Kidney (tissue), 13 donors: ENCODE measurements at regions not wholly inside any gene's neighbourhood (a gene's known extent, or its start where the extent isn't known, plus 50 kb on each side); places are given as distances from the start of the nearest gene placed in this dataset.

Experiments used
- DNase-seq, 5 donors: peaks; one replicate each; pipeline ENCODE4 v3.0.0-alpha.2; 2013 to 2020
- FAIRE-seq: peaks from 2 replicates; lab custom pipeline; 2012; peaks lifted over from hg19 to GRCh38; lab: Jason Lieb, UNC
- H3K27ac ChIP-seq, 2 donors: one replicate each; pipeline ENCODE4 v1.7.0; 2013; ENCODE audit warnings: low read depth in 2 of 2, low read length in 2 of 2, inconsistent platforms in 1 of 2
- H3K27me3 ChIP-seq: one replicate; pipeline ENCODE4 v1.7.1; 2013; ENCODE audit warnings: low read length, inconsistent platforms; ENCODE audit not compliant: control insufficient read depth, insufficient read depth
- H3K36me3 ChIP-seq, 3 donors: one replicate each; pipeline versions ENCODE4 v1.7.0 to v1.7.1; 2013; ENCODE audit warnings: low read length in 3 of 3, control low read depth in 1 of 3, inconsistent platforms in 1 of 3; ENCODE audit not compliant: insufficient read depth in 3 of 3, control insufficient read depth in 2 of 3
- H3K4me1 ChIP-seq, 3 donors: one replicate each; pipeline versions ENCODE4 v1.7.0 to v1.7.1; 2013; ENCODE audit warnings: low read length in 3 of 3, inconsistent platforms in 1 of 3, low read depth in 1 of 3; ENCODE audit not compliant: control insufficient read depth in 2 of 3, insufficient read depth in 2 of 3
- H3K4me3 ChIP-seq, 3 donors: one replicate each; pipeline versions ENCODE4 v1.7.0 to v1.8.1; 2013; ENCODE audit warnings: low read length in 3 of 3, control low read depth in 1 of 3, inconsistent platforms in 1 of 3
- H3K9ac ChIP-seq, 3 donors: one replicate each; pipeline versions ENCODE4 v1.7.0 to v1.7.1; 2013; ENCODE audit warnings: low read length in 3 of 3, control low read depth in 1 of 3, inconsistent platforms in 1 of 3
- H3K9me3 ChIP-seq, 3 donors: one replicate each; pipeline versions ENCODE4 v1.7.0 to v1.7.1; 2013; ENCODE audit warnings: low read length in 3 of 3, control low read depth in 1 of 3, inconsistent platforms in 1 of 3; ENCODE audit not compliant: control insufficient read depth in 2 of 3, insufficient read depth in 1 of 3
- CTCF ChIP-seq: IDR thresholded peaks from 3 replicates; pipeline ENCODE4 v1.5.1; 2012; ENCODE audit warnings: mild to moderate bottlenecking, moderate library complexity, borderline replicate concordance; ENCODE audit not compliant: insufficient read depth; ENCODE audit errors: extremely low read depth
- intact Hi-C: fragments of 100-400 bp; cut with DNase I; formaldehyde crosslinking; loops from one replicate; pipeline ENCODE4 v1.11.1; 2022
- donor health status: control.
- donor health status: control.
- donor health status: control.
- donor health status: control.
- donor health status: control.
- donor health status: DM: yes; HTN: yes; CAD: no.
- donor health status: Normal renal cell carcinoma (clear cell type).

- no peak overlapping the region for H3K9ac ChIP-seq
- H3K36me3 ChIP-seq: peaks cover 0 to 2% (median 0%) of the 10 kb centered on the region in 3 donors
- no peak overlapping the region for H3K4me3 ChIP-seq
- intact Hi-C loops: no loop called here
- FAIRE-seq (no peak), DNase-seq (no peak)
- peaks cover 0 to 8% (median 0%) of the 10 kb centered on the region in 3 donors for H3K4me1 ChIP-seq
- no peaks in the 10 kb centered on the region for H3K27me3 ChIP-seq
- H3K27ac ChIP-seq: no peak overlapping the region
- no peak for TF ChIP-seq CTCF
- H3K9me3 ChIP-seq: no peaks in the 10 kb centered on the region
Measured at GRCh38 chr6:34610819-34611477, 54.8 kb upstream of the SPDEF start.

- Histone ChIP-seq H3K36me3 (peaks cover 0 to 5% (median 0%) of the 10 kb centered on the region in 3 donors), H3K9ac (no peak overlapping the region)
- intact Hi-C loops: loop anchor here (10.0 kb wide), 1 partner anchor 414 kb away; no protein-coding TSS in a partner anchor
Measured at GRCh38 chr6:34608321-34609091, 52.4 kb upstream of the SPDEF start.

GRCh38 chr6:34606477-34607265 lies 50.5 kb upstream of the SPDEF start:
- H3K27ac ChIP-seq: no peak overlapping the region
- H3K4me3 ChIP-seq: no peak overlapping the region
- FAIRE-seq: no peak
- H3K27me3 ChIP-seq: no peaks in the 10 kb centered on the region
- DNase-seq: no peak
- TF ChIP-seq CTCF: no peak
- intact Hi-C loops: loop anchor here (10.0 kb wide), 1 partner anchor 412 kb away; no protein-coding TSS in a partner anchor
- no peak overlapping the region for H3K9ac ChIP-seq
- peaks cover 0 to 17% (median 11%) of the 10 kb centered on the region in 3 donors for H3K4me1 ChIP-seq
- H3K36me3 ChIP-seq: peaks cover 0 to 3% (median 0%) of the 10 kb centered on the region in 3 donors
- no peaks in the 10 kb centered on the region for H3K9me3 ChIP-seq

More at GRCh38 chr6:34608321-34609091, 52.4 kb upstream of the SPDEF start:
- Histone ChIP-seq H3K27ac (no peak overlapping the region), H3K9me3 (no peaks in the 10 kb centered on the region), H3K27me3 (no peaks in the 10 kb centered on the region), H3K4me1 (peaks cover 0 to 8% (median 2%) of the 10 kb centered on the region in 3 donors), H3K4me3 (no peak overlapping the region)
- DNase-seq: no peak
- no peak for FAIRE-seq
- TF ChIP-seq CTCF: no peak
